Gastroesophageal sphincter (tissue), 3 donors: ENCODE measurements at regions not wholly inside any gene's neighbourhood (a gene's known extent, or its start where the extent isn't known, plus 50 kb on each side); places are given as distances from the start of the nearest gene placed in this dataset.

Experiments
- EP300 ChIP-seq: sonication (generic); formaldehyde crosslinking; IDR thresholded peaks from one replicate; pipeline ENCODE4 v1.6.1; 2017; ENCODE audit warnings: antibody characterized with exemption, mild to moderate bottlenecking
- POLR2A ChIP-seq, 2 donors: fragments of 450-650 bp; IDR thresholded peaks; one replicate each; pipeline ENCODE4 v1.6.1; 2017; ENCODE audit warnings: antibody characterized with exemption in 2 of 2, mild to moderate bottlenecking in 2 of 2, moderate library complexity in 1 of 2
- POLR2AphosphoS5 ChIP-seq: sonication (generic); formaldehyde crosslinking; IDR thresholded peaks from one replicate; pipeline ENCODE4 v1.6.1; 2017; ENCODE audit warnings: antibody characterized with exemption
- TF ChIP-seq, protein P1 (sequence below), 4 experiments: fragments of 200-600 bp in 2 of 4; fragments of 450-650 bp in 2 of 4; sonication (generic) in 1 of 4; IDR thresholded peaks; one replicate each; pipeline ENCODE4 v1.5.1; 2017 to 2019; ENCODE audit warnings: antibody characterized with exemption in 4 of 4, mild to moderate bottlenecking in 2 of 4, moderate library complexity in 2 of 4

DNA sequence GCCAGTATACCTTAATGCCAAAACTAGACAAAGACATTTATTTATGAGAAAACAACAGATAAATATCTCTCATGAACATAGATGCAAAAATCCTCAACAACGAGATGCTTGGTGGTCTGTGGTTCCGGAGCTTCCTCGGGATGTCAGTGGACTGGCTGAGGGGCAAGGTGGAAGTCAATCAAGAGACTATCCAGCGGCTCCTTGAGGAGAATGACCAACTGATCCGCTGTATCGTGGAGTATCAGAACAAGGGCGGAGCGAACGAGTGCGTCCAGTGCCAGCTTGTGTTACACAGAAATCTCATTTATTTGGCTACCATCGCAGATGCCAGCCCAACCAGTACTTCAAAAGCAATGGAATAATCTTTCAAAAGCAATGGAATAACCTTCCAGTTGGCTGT, 60.0 kb upstream of the PARD3 start:
- TF ChIP-seq, protein P1, sequence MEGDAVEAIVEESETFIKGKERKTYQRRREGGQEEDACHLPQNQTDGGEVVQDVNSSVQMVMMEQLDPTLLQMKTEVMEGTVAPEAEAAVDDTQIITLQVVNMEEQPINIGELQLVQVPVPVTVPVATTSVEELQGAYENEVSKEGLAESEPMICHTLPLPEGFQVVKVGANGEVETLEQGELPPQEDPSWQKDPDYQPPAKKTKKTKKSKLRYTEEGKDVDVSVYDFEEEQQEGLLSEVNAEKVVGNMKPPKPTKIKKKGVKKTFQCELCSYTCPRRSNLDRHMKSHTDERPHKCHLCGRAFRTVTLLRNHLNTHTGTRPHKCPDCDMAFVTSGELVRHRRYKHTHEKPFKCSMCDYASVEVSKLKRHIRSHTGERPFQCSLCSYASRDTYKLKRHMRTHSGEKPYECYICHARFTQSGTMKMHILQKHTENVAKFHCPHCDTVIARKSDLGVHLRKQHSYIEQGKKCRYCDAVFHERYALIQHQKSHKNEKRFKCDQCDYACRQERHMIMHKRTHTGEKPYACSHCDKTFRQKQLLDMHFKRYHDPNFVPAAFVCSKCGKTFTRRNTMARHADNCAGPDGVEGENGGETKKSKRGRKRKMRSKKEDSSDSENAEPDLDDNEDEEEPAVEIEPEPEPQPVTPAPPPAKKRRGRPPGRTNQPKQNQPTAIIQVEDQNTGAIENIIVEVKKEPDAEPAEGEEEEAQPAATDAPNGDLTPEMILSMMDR (IDR thresholded peaks at IDR 0.05) = no peak
- TF ChIP-seq POLR2AphosphoS5 (no peak), POLR2A (IDR thresholded peaks at IDR 0.05) (no peak), EP300 (no peak)
